ENCODE measurements at regions not wholly inside any gene's neighbourhood (a gene's known extent, or its start where the extent isn't known, plus 50 kb on each side); places are given as distances from the start of the nearest gene placed in this dataset.

- TF ChIP-seq CTCF (conservative IDR thresholded peaks at IDR 0.05) (no peak), EZH2 (IDR thresholded peaks at IDR 0.05; ENCODE audit: low read depth) (no peak)
These were observed 285.2 kb upstream of the KLF6 start for GRCh38 chr10:4070184-4070583.
